GM12874 (cell line): ENCODE measurements at regions not wholly inside any gene's neighbourhood (a gene's known extent, or its start where the extent isn't known, plus 50 kb on each side); places are given as distances from the start of the nearest gene placed in this dataset.

Experiments used
- CTCF ChIP-seq: IDR thresholded peaks from 2 replicates; pipeline ENCODE4 v1.5.1; 2011; ENCODE audit warnings: low read depth, mild to moderate bottlenecking, control low read depth, low read length, moderate library complexity; ENCODE audit not compliant: insufficient read depth

- TF ChIP-seq CTCF = no peak
Measured at GRCh38 chr4:127049526-127049925, 583.2 kb upstream of the INTU start.

- TF ChIP-seq CTCF = no peak
Measured at GRCh38 chr4:127052742-127053141, 580.0 kb upstream of the INTU start.

- no peak for TF ChIP-seq CTCF
Measured at GRCh38 chr4:127055357-127055756, 577.4 kb upstream of the INTU start.

- TF ChIP-seq CTCF = no peak
Measured at GRCh38 chr4:127069675-127070074, 563.1 kb upstream of the INTU start.

- TF ChIP-seq CTCF = no peak
Measured at GRCh38 chr4:127071443-127071842, 561.3 kb upstream of the INTU start.

- no peak for TF ChIP-seq CTCF
Measured at GRCh38 chr4:127080141-127080540, 552.6 kb upstream of the INTU start.

- TF ChIP-seq CTCF = no peak
Measured at GRCh38 chr4:127081041-127081440, 551.7 kb upstream of the INTU start.

- TF ChIP-seq CTCF = no peak
Measured at GRCh38 chr4:127082986-127083385, 549.8 kb upstream of the INTU start.
